ENCODE measurements at regions not wholly inside any gene's neighbourhood (a gene's known extent, or its start where the extent isn't known, plus 50 kb on each side); places are given as distances from the start of the nearest gene placed in this dataset.
"Not testable (repeated sequence)": the region's sequence is repeated elsewhere in the genome, so short reads cannot be mapped to it uniquely, and the experiment has no call there.

GRCh38 chr15:20473465-20473864 lies 68.1 kb downstream of the GOLGA6L6 start:
- not testable (repeated sequence) for H3K4me3 ChIP-seq (ENCODE audit: low read depth, low read length); DNase-seq (ENCODE audit: low read depth)

- not testable (repeated sequence) for H3K4me3 ChIP-seq (ENCODE audit: low read depth, low read length); DNase-seq (ENCODE audit: low read depth)
Measured at GRCh38 chr15:20472983-20473382, 68.6 kb downstream of the GOLGA6L6 start.

GRCh38 chr15:20470810-20471209 lies 70.8 kb downstream of the GOLGA6L6 start:
- H3K4me3 ChIP-seq (ENCODE audit: low read depth, low read length); DNase-seq (ENCODE audit: low read depth): not testable (repeated sequence)

GRCh38 chr15:20441138-20441537 lies 100.5 kb downstream of the GOLGA6L6 start:
- not testable (repeated sequence) for DNase-seq (ENCODE audit: low read depth); H3K4me3 ChIP-seq (ENCODE audit: low read depth, low read length)

- not testable (repeated sequence) for DNase-seq (ENCODE audit: low read depth); H3K4me3 ChIP-seq (ENCODE audit: low read depth, low read length)
Measured at GRCh38 chr15:20440390-20440789, 101.2 kb downstream of the GOLGA6L6 start.

- not testable (repeated sequence) for DNase-seq (ENCODE audit: low read depth); H3K4me3 ChIP-seq (ENCODE audit: low read depth, low read length)
Measured at GRCh38 chr15:20439111-20439510, 102.5 kb downstream of the GOLGA6L6 start.

GRCh38 chr15:20438255-20438654 lies 103.3 kb downstream of the GOLGA6L6 start:
- DNase-seq (ENCODE audit: low read depth); H3K4me3 ChIP-seq (ENCODE audit: low read depth, low read length): not testable (repeated sequence)

- DNase-seq (ENCODE audit: low read depth); H3K4me3 ChIP-seq (ENCODE audit: low read depth, low read length): not testable (repeated sequence)
Measured at GRCh38 chr15:20433468-20433867, 108.1 kb downstream of the GOLGA6L6 start.

GRCh38 chr15:20430495-20430894 lies 111.1 kb downstream of the GOLGA6L6 start:
- H3K4me3 ChIP-seq (ENCODE audit: low read depth, low read length); DNase-seq (ENCODE audit: low read depth): not testable (repeated sequence)

- not testable (repeated sequence) for DNase-seq (ENCODE audit: low read depth); H3K4me3 ChIP-seq (ENCODE audit: low read depth, low read length)
Measured at GRCh38 chr15:20420710-20421109, 120.9 kb downstream of the GOLGA6L6 start.

- DNase-seq (ENCODE audit: low read depth); H3K4me3 ChIP-seq (ENCODE audit: low read depth, low read length): not testable (repeated sequence)
Measured at GRCh38 chr15:20416618-20417017, 125.0 kb downstream of the GOLGA6L6 start.

- DNase-seq (ENCODE audit: low read depth); H3K4me3 ChIP-seq (ENCODE audit: low read depth, low read length): not testable (repeated sequence)
Measured at GRCh38 chr15:20409667-20410198, 131.9 kb downstream of the GOLGA6L6 start.

GRCh38 chr15:20409247-20409646 lies 132.4 kb downstream of the GOLGA6L6 start:
- no peak for TF ChIP-seq MYC (IDR thresholded peaks at IDR 0.05; ENCODE audit: low read depth, low read length)
- no peak for TF ChIP-seq CTCF (IDR thresholded peaks at IDR 0.05; ENCODE audit: low read depth, low read length)
- TF ChIP-seq MAX (IDR thresholded peaks at IDR 0.05; ENCODE audit: low read depth, low read length), result no peak

GRCh38 chr15:20407553-20407952 lies 134.0 kb downstream of the GOLGA6L6 start:
- no peak overlapping the region for H3K4me3 ChIP-seq (ENCODE audit: low read depth, low read length)
- TF ChIP-seq MAX (IDR thresholded peaks at IDR 0.05; ENCODE audit: low read depth, low read length), result no peak
- no peak for DNase-seq (ENCODE audit: low read depth)

More at GRCh38 chr15:20409247-20409646, 132.4 kb downstream of the GOLGA6L6 start:
- H3K4me3 ChIP-seq (ENCODE audit: low read depth, low read length), result no peak overlapping the region
- no peak for DNase-seq (ENCODE audit: low read depth)

GRCh38 chr15:20404571-20404970 lies 137.0 kb downstream of the GOLGA6L6 start:
- not testable (repeated sequence) for H3K4me3 ChIP-seq (ENCODE audit: low read depth, low read length); DNase-seq (ENCODE audit: low read depth)

- not testable (repeated sequence) for H3K4me3 ChIP-seq (ENCODE audit: low read depth, low read length); DNase-seq (ENCODE audit: low read depth)
Measured at GRCh38 chr15:20402586-20402985, 139.0 kb downstream of the GOLGA6L6 start.

- DNase-seq (ENCODE audit: low read depth); H3K4me3 ChIP-seq (ENCODE audit: low read depth, low read length): not testable (repeated sequence)
Measured at GRCh38 chr15:20401058-20401457, 140.5 kb downstream of the GOLGA6L6 start.

GRCh38 chr15:20398680-20399079 lies 142.9 kb downstream of the GOLGA6L6 start:
- not testable (repeated sequence) for DNase-seq (ENCODE audit: low read depth); H3K4me3 ChIP-seq (ENCODE audit: low read depth, low read length)

Measured in NB4 (cell line).